PFSK-1 (cell line): ENCODE measurements at regions not wholly inside any gene's neighbourhood (a gene's known extent, or its start where the extent isn't known, plus 50 kb on each side); places are given as distances from the start of the nearest gene placed in this dataset.

Experiments used
- FOXP2 ChIP-seq: optimal IDR thresholded peaks from 2 replicates; pipeline ENCODE3; 2011; ENCODE audit warnings: borderline replicate concordance, control low read depth, inconsistent platforms; ENCODE audit not compliant: insufficient read depth; ENCODE audit errors: extremely low read length, extremely low read depth
- POLR2AphosphoS5 ChIP-seq: IDR thresholded peaks from 2 replicates; pipeline ENCODE4 v1.6.1; 2012; ENCODE audit warnings: low read depth, mild to moderate bottlenecking, control low read depth, low read length, moderate library complexity
- REST ChIP-seq, 2 experiments: IDR thresholded peaks; 2 replicates each; pipeline versions ENCODE4 v1.6.1 to v1.8.0; 2011 to 2012; ENCODE audit warnings: low read depth in 2 of 2, low read length in 2 of 2, control low read depth in 1 of 2, inconsistent platforms in 1 of 2, mild to moderate bottlenecking in 1 of 2, moderate library complexity in 1 of 2; ENCODE audit not compliant: insufficient read depth in 1 of 2
- SIN3A ChIP-seq: IDR thresholded peaks from 2 replicates; pipeline ENCODE4 v1.6.1; 2012; ENCODE audit warnings: mild to moderate bottlenecking, low read length, moderate library complexity, borderline replicate concordance; ENCODE audit not compliant: insufficient read depth
- TAF1 ChIP-seq: IDR thresholded peaks from 2 replicates; pipeline ENCODE4 v1.6.1; 2012; ENCODE audit warnings: low read length, control low read depth, borderline replicate concordance; ENCODE audit not compliant: insufficient read depth

GRCh38 chr12:92458996-92459395 lies 243.8 kb upstream of the PLEKHG7 start:
- TF ChIP-seq FOXP2 (no peak), SIN3A (no peak), REST (IDR thresholded peaks at IDR 0.05; ENCODE audit: insufficient read depth in 1 of 2, low read depth in 2 of 2, low read length in 2 of 2) (no peak)

- no peak for TF ChIP-seq TAF1
- TF ChIP-seq POLR2AphosphoS5, result no peak
- TF ChIP-seq SIN3A, result no peak
- no peak for TF ChIP-seq FOXP2
- no peak for TF ChIP-seq REST (IDR thresholded peaks at IDR 0.05; ENCODE audit: insufficient read depth in 1 of 2, low read depth in 2 of 2, low read length in 2 of 2)
Observed at GRCh38 chr12:92457458-92458180, 245.2 kb upstream of the PLEKHG7 start.

- TF ChIP-seq TAF1 (no peak), FOXP2 (no peak), POLR2AphosphoS5 (no peak), REST (IDR thresholded peaks at IDR 0.05; ENCODE audit: insufficient read depth in 1 of 2, low read depth in 2 of 2, low read length in 2 of 2) (no peak)
Observed at GRCh38 chr12:92452763-92453162, 250.0 kb upstream of the PLEKHG7 start.

- TF ChIP-seq TAF1, result no peak
- TF ChIP-seq SIN3A, result no peak
- no peak for TF ChIP-seq POLR2AphosphoS5
- TF ChIP-seq FOXP2, result no peak
- no peak for TF ChIP-seq REST (IDR thresholded peaks at IDR 0.05; ENCODE audit: insufficient read depth in 1 of 2, low read depth in 2 of 2, low read length in 2 of 2)
Observed at GRCh38 chr12:92446083-92446460, 256.7 kb upstream of the PLEKHG7 start.
